Activated naive CD4-positive, alpha-beta T cell treated with anti-CD3 and anti-CD28 coated beads, Interleukin-2, amount 50 U/mL, for 24 hours (primary cell): ENCODE measurements at regions not wholly inside any gene's neighbourhood (a gene's known extent, or its start where the extent isn't known, plus 50 kb on each side); places are given as distances from the start of the nearest gene placed in this dataset.

ENCODE experiments used
- H3K27ac Mint-ChIP-seq: one replicate; pipeline ENCODE4 v1.8.0; 2021; ENCODE audit warnings: mild to moderate bottlenecking, mixed read lengths
- H3K27me3 Mint-ChIP-seq: one replicate; pipeline ENCODE4 v1.8.0; 2021; ENCODE audit warnings: mixed read lengths
- H3K36me3 Mint-ChIP-seq: one replicate; pipeline ENCODE4 v1.8.0; 2021; ENCODE audit warnings: mixed read lengths
- H3K4me1 Mint-ChIP-seq: one replicate; pipeline ENCODE4 v1.8.0; 2021; ENCODE audit warnings: mixed read lengths
- H3K4me3 Mint-ChIP-seq: one replicate; pipeline ENCODE4 v1.8.0; 2021; ENCODE audit warnings: mild to moderate bottlenecking, mixed read lengths
- H3K9me3 Mint-ChIP-seq: one replicate; pipeline ENCODE4 v1.8.0; 2021; ENCODE audit warnings: mixed read lengths

- Mint-ChIP-seq H3K27ac (no peak overlapping the region), H3K4me1 (peaks cover 3% of the 10 kb centered on the region), H3K36me3 (peaks cover 1% of the 10 kb centered on the region), H3K9me3 (peaks cover 5% of the 10 kb centered on the region), H3K4me3 (no peak overlapping the region), H3K27me3 (peaks cover 6% of the 10 kb centered on the region)
These were observed 88.0 kb upstream of the ELL2 start for GRCh38 chr5:96049398-96050272.

- H3K4me3 Mint-ChIP-seq, result no peak overlapping the region
- H3K36me3 Mint-ChIP-seq, result peaks cover 1% of the 10 kb centered on the region
- H3K27me3 Mint-ChIP-seq, result peaks cover 6% of the 10 kb centered on the region
- no peaks in the 10 kb centered on the region for H3K4me1 Mint-ChIP-seq
- H3K9me3 Mint-ChIP-seq, result peaks cover 5% of the 10 kb centered on the region
- no peak overlapping the region for H3K27ac Mint-ChIP-seq
These were observed 87.1 kb upstream of the ELL2 start for GRCh38 chr5:96048763-96049162.

- Mint-ChIP-seq H3K4me1 (no peaks in the 10 kb centered on the region), H3K4me3 (no peak overlapping the region), H3K36me3 (no peaks in the 10 kb centered on the region), H3K27me3 (peaks cover 3% of the 10 kb centered on the region), H3K27ac (no peak overlapping the region), H3K9me3 (no peaks in the 10 kb centered on the region)
These were observed 84.2 kb upstream of the ELL2 start for GRCh38 chr5:96045888-96046287.

- H3K36me3 Mint-ChIP-seq, result no peaks in the 10 kb centered on the region
- H3K4me1 Mint-ChIP-seq, result no peaks in the 10 kb centered on the region
- H3K27me3 Mint-ChIP-seq, result peaks cover 3% of the 10 kb centered on the region
- no peak overlapping the region for H3K27ac Mint-ChIP-seq
- H3K9me3 Mint-ChIP-seq, result no peaks in the 10 kb centered on the region
- no peak overlapping the region for H3K4me3 Mint-ChIP-seq
These were observed 81.8 kb upstream of the ELL2 start for GRCh38 chr5:96043446-96043845.

- Mint-ChIP-seq H3K36me3 (no peaks in the 10 kb centered on the region), H3K27me3 (no peaks in the 10 kb centered on the region), H3K9me3 (no peaks in the 10 kb centered on the region), H3K4me1 (no peaks in the 10 kb centered on the region), H3K4me3 (no peak overlapping the region), H3K27ac (no peak overlapping the region)
These were observed 75.5 kb upstream of the ELL2 start for GRCh38 chr5:96037128-96037527.

- Mint-ChIP-seq H3K4me3 (no peak overlapping the region), H3K9me3 (no peaks in the 10 kb centered on the region), H3K36me3 (no peaks in the 10 kb centered on the region), H3K27me3 (no peaks in the 10 kb centered on the region), H3K4me1 (no peaks in the 10 kb centered on the region), H3K27ac (no peak overlapping the region)
These were observed 74.7 kb upstream of the ELL2 start for GRCh38 chr5:96036301-96036700.

GRCh38 chr5:96035796-96036195 is 74.1 kb upstream of the ELL2 start:
- H3K4me1 Mint-ChIP-seq, result no peaks in the 10 kb centered on the region
- H3K4me3 Mint-ChIP-seq, result no peak overlapping the region
- H3K36me3 Mint-ChIP-seq, result no peaks in the 10 kb centered on the region
- no peaks in the 10 kb centered on the region for H3K9me3 Mint-ChIP-seq
- H3K27ac Mint-ChIP-seq, result no peak overlapping the region
- H3K27me3 Mint-ChIP-seq, result no peaks in the 10 kb centered on the region

GRCh38 chr5:96033116-96033515 is 71.5 kb upstream of the ELL2 start:
- H3K36me3 Mint-ChIP-seq, result no peaks in the 10 kb centered on the region
- no peaks in the 10 kb centered on the region for H3K27me3 Mint-ChIP-seq
- H3K9me3 Mint-ChIP-seq, result no peaks in the 10 kb centered on the region
- no peaks in the 10 kb centered on the region for H3K4me1 Mint-ChIP-seq
- H3K4me3 Mint-ChIP-seq, result no peak overlapping the region
- H3K27ac Mint-ChIP-seq, result no peak overlapping the region

GRCh38 chr5:96031811-96032261 is 70.2 kb upstream of the ELL2 start:
- no peaks in the 10 kb centered on the region for H3K27me3 Mint-ChIP-seq

GRCh38 chr5:96031180-96031579 is 69.5 kb upstream of the ELL2 start:
- no peaks in the 10 kb centered on the region for H3K9me3 Mint-ChIP-seq
- H3K27me3 Mint-ChIP-seq, result no peaks in the 10 kb centered on the region
- H3K4me1 Mint-ChIP-seq, result no peaks in the 10 kb centered on the region
- no peak overlapping the region for H3K27ac Mint-ChIP-seq
- no peaks in the 10 kb centered on the region for H3K36me3 Mint-ChIP-seq
- no peak overlapping the region for H3K4me3 Mint-ChIP-seq

More at GRCh38 chr5:96031811-96032261, 70.2 kb upstream of the ELL2 start:
- no peaks in the 10 kb centered on the region for H3K9me3 Mint-ChIP-seq
- no peaks in the 10 kb centered on the region for H3K36me3 Mint-ChIP-seq
- no peaks in the 10 kb centered on the region for H3K4me1 Mint-ChIP-seq
- H3K27ac Mint-ChIP-seq, result no peak overlapping the region
- H3K4me3 Mint-ChIP-seq, result no peak overlapping the region

GRCh38 chr5:96026406-96027041 is 64.9 kb upstream of the ELL2 start:
- Mint-ChIP-seq H3K4me1 (no peaks in the 10 kb centered on the region), H3K27ac (no peak overlapping the region), H3K4me3 (no peak overlapping the region), H3K36me3 (no peaks in the 10 kb centered on the region), H3K27me3 (peaks cover 2% of the 10 kb centered on the region), H3K9me3 (no peaks in the 10 kb centered on the region)

GRCh38 chr5:96024683-96025475 is 63.2 kb upstream of the ELL2 start:
- H3K4me3 Mint-ChIP-seq, result no peak overlapping the region
- H3K9me3 Mint-ChIP-seq, result no peaks in the 10 kb centered on the region
- no peak overlapping the region for H3K27ac Mint-ChIP-seq
- H3K27me3 Mint-ChIP-seq, result peaks cover 2% of the 10 kb centered on the region
- H3K36me3 Mint-ChIP-seq, result no peaks in the 10 kb centered on the region
- H3K4me1 Mint-ChIP-seq, result no peaks in the 10 kb centered on the region

- Mint-ChIP-seq H3K4me1 (no peaks in the 10 kb centered on the region), H3K27ac (no peak overlapping the region), H3K9me3 (no peaks in the 10 kb centered on the region), H3K27me3 (peaks cover 2% of the 10 kb centered on the region), H3K4me3 (no peak overlapping the region), H3K36me3 (no peaks in the 10 kb centered on the region)
These were observed 61.9 kb upstream of the ELL2 start for GRCh38 chr5:96023518-96023917.

GRCh38 chr5:96022971-96023370 is 61.3 kb upstream of the ELL2 start:
- no peaks in the 10 kb centered on the region for H3K4me1 Mint-ChIP-seq
- H3K9me3 Mint-ChIP-seq, result no peaks in the 10 kb centered on the region
- no peaks in the 10 kb centered on the region for H3K36me3 Mint-ChIP-seq
- H3K27me3 Mint-ChIP-seq, result peaks cover 2% of the 10 kb centered on the region
- H3K4me3 Mint-ChIP-seq, result no peak overlapping the region
- no peak overlapping the region for H3K27ac Mint-ChIP-seq

- Mint-ChIP-seq H3K4me3 (no peak overlapping the region), H3K27ac (no peak overlapping the region), H3K9me3 (peaks cover 4% of the 10 kb centered on the region), H3K4me1 (no peaks in the 10 kb centered on the region), H3K27me3 (peaks cover 2% of the 10 kb centered on the region), H3K36me3 (no peaks in the 10 kb centered on the region)
These were observed 56.3 kb upstream of the ELL2 start for GRCh38 chr5:96017951-96018350.

GRCh38 chr5:96016216-96016615 is 54.6 kb upstream of the ELL2 start:
- Mint-ChIP-seq H3K27me3 (no peaks in the 10 kb centered on the region), H3K4me1 (no peaks in the 10 kb centered on the region), H3K9me3 (peaks cover 4% of the 10 kb centered on the region), H3K4me3 (no peak overlapping the region), H3K27ac (no peak overlapping the region), H3K36me3 (no peaks in the 10 kb centered on the region)
